Testis (tissue), 2 donors: ENCODE measurements at regions not wholly inside any gene's neighbourhood (a gene's known extent, or its start where the extent isn't known, plus 50 kb on each side); places are given as distances from the start of the nearest gene placed in this dataset.

ENCODE experiments used
- POLR2A ChIP-seq: fragments of 450-650 bp; IDR thresholded peaks from one replicate; pipeline ENCODE4 v1.6.1; 2017; ENCODE audit warnings: antibody characterized with exemption, mild to moderate bottlenecking, moderate library complexity
- TF ChIP-seq, protein P1 (sequence below), 3 experiments: fragments of 450-650 bp in 2 of 3; fragments of 200-600 bp in 1 of 3; sonication (generic) in 1 of 3; IDR thresholded peaks; one replicate each; pipeline ENCODE4 v1.5.1; 2016 to 2019; ENCODE audit warnings: antibody characterized with exemption in 3 of 3, mild to moderate bottlenecking in 2 of 3, moderate library complexity in 1 of 3

DNA sequence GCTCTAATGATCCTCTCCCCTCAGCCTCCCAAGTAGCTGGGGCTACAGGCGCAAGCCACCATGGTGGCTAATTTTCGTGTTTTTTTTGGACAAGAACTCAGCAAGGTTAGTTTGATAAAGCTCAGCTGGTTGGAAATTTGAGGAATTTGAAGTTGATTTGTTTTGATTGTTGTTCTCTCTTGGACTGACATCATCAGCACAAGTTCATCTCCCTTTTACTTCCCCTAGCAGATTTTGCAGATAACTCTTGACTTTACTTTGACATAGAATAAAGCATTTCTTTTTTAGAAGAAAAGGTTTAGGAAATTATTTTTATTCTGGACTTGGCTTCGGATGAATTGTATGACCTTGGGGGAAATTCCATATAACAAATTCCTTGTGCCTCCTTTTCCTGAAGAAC, 74.9 kb upstream of the DLX2 start:
- TF ChIP-seq, protein P1, sequence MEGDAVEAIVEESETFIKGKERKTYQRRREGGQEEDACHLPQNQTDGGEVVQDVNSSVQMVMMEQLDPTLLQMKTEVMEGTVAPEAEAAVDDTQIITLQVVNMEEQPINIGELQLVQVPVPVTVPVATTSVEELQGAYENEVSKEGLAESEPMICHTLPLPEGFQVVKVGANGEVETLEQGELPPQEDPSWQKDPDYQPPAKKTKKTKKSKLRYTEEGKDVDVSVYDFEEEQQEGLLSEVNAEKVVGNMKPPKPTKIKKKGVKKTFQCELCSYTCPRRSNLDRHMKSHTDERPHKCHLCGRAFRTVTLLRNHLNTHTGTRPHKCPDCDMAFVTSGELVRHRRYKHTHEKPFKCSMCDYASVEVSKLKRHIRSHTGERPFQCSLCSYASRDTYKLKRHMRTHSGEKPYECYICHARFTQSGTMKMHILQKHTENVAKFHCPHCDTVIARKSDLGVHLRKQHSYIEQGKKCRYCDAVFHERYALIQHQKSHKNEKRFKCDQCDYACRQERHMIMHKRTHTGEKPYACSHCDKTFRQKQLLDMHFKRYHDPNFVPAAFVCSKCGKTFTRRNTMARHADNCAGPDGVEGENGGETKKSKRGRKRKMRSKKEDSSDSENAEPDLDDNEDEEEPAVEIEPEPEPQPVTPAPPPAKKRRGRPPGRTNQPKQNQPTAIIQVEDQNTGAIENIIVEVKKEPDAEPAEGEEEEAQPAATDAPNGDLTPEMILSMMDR (IDR thresholded peaks at IDR 0.05), result no peak
- TF ChIP-seq POLR2A, result no peak
